HG02938 (cell line): ENCODE measurements at regions not wholly inside any gene's neighbourhood (a gene's known extent, or its start where the extent isn't known, plus 50 kb on each side); places are given as distances from the start of the nearest gene placed in this dataset.
A peak's percentile ranks its signal among the peaks of the same experiment; 100 is the strongest.

Source experiments
- ATAC-seq: cut with Tn5 transposase; IDR thresholded peaks from one replicate; pipeline ENCODE4 v1.9.1; 2021; ENCODE audit warnings: mild to moderate bottlenecking, moderate library complexity; ENCODE audit not compliant: unreplicated experiment

GRCh38 chr15:38042707-38043445, 108.4 kb downstream of the TMCO5A start:
- ATAC-seq = no peak

DNA sequence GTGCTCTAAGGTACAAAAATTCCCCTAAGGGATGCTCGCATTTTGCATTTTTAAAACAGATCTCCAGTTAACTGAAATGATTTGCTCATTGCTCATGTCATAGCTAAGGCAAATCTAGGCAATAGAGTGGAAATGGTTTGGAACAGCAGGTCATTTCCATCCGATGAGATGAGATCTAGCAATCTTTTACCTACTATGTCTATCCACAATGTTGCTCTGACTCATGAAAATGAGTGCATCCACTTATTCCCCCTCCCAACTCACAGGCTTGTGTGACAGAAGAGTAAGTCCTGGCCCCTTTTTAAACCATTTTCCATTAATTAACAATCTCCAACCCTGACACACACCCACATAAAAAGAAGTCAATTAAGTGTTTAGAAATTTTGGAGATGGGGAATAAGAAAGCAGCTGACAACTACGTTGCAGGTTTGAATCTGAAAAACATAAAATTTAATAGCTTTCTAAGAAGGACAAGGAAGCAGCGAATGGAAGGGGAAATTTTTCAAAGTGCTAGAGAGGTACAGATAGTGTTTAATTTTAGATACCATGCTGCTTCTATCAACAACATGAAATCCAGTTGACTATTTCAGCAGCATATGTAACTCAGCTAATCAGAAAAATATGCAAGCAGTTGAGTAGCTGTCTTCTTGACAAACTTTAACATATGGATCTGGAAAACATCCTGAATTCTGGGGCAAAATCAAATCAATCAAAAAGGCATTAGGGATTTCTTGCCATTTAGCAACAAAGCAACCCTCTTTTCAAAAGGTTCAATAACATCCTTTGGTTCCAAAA, 112.0 kb downstream of the TMCO5A start:
- no peak for ATAC-seq

GRCh38 chr15:38048001-38048455, 113.6 kb downstream of the TMCO5A start:
- ATAC-seq = peak; percentile 70

DNA sequence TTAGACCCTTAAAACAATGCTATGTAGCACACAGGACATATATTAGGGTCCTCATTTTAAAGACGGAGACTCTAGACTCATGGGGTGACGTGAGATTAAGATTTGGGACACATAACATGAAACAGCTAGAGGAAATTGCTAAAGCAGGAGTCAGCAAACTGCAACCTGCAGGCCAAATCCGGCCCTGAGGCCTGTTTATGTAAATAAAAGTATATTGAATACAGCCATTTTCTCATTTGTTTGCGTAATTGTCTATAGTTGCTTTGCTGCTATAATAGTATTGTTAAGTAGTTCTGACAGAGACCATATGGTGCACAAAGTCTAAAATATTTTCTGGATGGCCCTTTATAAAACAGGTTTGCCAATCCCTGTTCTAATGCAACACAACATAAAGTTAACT, 115.5 kb downstream of the TMCO5A start:
- no peak for ATAC-seq

- no peak for ATAC-seq
Measured at GRCh38 chr15:38050529-38051448, 116.3 kb downstream of the TMCO5A start.

DNA sequence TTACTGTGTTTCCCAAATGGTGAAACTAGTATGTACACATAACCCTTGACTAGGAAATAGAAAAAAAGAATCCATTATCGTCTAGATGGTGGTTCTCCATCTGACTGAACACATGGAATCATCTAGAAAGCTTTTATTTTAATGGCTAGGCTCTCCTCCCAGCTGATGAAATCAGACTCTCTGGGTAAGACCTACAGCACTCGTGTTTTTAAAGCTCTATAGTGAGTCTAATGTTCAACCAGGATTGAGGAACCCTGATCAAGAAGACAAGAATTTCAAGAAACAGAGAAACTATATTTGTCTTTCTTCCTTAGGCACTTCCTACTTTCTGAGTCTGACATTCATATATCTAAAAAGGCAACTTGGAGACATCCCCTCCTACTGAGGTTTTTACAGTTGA, 118.8 kb downstream of the TMCO5A start:
- ATAC-seq = no peak

GRCh38 chr15:38053776-38054175, 119.3 kb downstream of the TMCO5A start:
- no peak for ATAC-seq

GRCh38 chr15:38054488-38054887, 120.0 kb downstream of the TMCO5A start:
- no peak for ATAC-seq

- no peak for ATAC-seq
Measured at GRCh38 chr15:38058596-38059075, 124.2 kb downstream of the TMCO5A start.

- no peak for ATAC-seq
Measured at GRCh38 chr15:38059665-38060064, 125.2 kb downstream of the TMCO5A start.

DNA sequence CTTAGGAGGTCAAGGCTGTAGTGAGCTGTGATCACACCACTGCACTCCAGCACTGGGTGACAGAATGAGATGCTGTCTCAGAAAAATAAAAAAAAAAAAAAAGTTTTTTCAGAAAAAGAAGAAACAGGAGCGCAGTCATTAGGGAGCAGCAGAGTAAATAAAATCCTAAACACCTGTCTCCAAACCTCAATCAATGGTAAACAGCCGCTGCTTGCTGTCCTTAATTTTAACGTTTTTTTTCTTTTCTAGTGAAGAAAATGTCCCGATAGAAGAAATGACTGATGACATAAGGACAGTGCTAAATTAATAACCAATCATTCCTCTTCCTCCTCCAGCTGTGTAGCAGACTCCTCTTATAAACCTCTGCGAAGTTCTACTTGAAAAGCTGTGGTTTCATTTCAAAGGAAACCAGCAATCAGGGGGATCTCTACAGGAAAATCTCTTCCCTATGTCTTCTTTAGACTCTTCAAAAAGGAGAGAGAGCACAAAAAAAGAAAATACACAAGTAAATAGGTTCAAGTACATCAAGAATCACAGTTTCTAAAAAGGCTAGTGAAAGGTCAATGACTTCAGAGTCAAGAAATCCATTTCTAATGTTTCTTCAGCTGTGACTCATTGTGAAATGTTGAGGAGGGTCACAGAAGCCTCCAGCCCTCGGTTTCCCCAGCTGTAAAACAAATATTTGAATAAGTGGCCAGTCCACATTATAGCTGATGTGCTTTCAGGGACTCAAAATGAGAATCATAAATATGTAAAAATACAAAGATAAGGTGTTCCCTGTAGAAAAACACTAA, 127.6 kb downstream of the TMCO5A start:
- ATAC-seq = no peak

DNA sequence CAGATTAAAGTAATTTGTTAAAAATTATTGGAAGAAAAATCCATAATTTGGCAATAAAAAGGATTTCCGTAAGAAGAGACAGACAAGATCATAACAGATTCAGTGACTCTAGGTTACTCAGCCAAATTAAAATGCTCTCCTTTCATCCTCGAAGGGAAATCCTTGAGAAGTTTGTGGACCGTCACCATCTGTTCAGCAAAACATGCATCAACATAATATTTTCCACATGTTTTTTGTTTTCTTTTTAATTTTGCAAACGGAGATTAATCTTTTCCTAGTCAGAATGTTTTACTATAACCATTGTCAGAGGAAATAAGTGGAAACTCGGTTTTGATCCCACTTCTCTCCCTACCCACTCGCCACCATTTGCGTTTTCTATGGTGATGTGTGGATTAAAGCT, 128.3 kb downstream of the TMCO5A start:
- ATAC-seq = no peak

- ATAC-seq = no peak
Measured at GRCh38 chr15:38065721-38066345, 131.4 kb downstream of the TMCO5A start.

- no peak for ATAC-seq
Measured at GRCh38 chr15:38066612-38067011, 132.2 kb downstream of the TMCO5A start.

- peak; percentile 85 for ATAC-seq
Measured at GRCh38 chr15:38068626-38069391, 134.4 kb downstream of the TMCO5A start.

- peak; percentile 35 for ATAC-seq
Measured at GRCh38 chr15:38069511-38070011, 135.1 kb downstream of the TMCO5A start.

- no peak for ATAC-seq
Measured at GRCh38 chr15:38070778-38071177, 136.3 kb downstream of the TMCO5A start.

GRCh38 chr15:38071211-38071972, 137.0 kb downstream of the TMCO5A start:
- ATAC-seq = no peak
